H9 (cell line): ENCODE measurements at regions not wholly inside any gene's neighbourhood (a gene's known extent, or its start where the extent isn't known, plus 50 kb on each side); places are given as distances from the start of the nearest gene placed in this dataset.

ENCODE experiments used
- DNase-seq: peaks from one replicate; pipeline ENCODE4 v3.0.0-alpha.2; 2017
- H2AFZ ChIP-seq: one replicate; pipeline ENCODE4 v1.6.1; 2013; ENCODE audit warnings: mild to moderate bottlenecking, low read length, control low read depth, moderate library complexity
- H2AK5ac ChIP-seq: 2 replicates; pipeline ENCODE4 v1.6.1; 2013; ENCODE audit warnings: low read length, control low read depth, mixed read lengths; ENCODE audit not compliant: insufficient read length
- H2BK120ac ChIP-seq: one replicate; pipeline ENCODE4 v1.6.1; 2013; ENCODE audit warnings: low read depth, mild to moderate bottlenecking, low read length, control low read depth, inconsistent platforms; ENCODE audit not compliant: poor library complexity, severe bottlenecking
- H2BK12ac ChIP-seq: 2 replicates; pipeline ENCODE4 v1.6.1; 2013; ENCODE audit warnings: low read length, control low read depth, mixed read lengths, low read depth; ENCODE audit not compliant: insufficient read length
- H2BK15ac ChIP-seq: 2 replicates; pipeline ENCODE4 v1.6.1; 2013; ENCODE audit warnings: low read depth, low read length, control low read depth
- H2BK20ac ChIP-seq: one replicate; pipeline ENCODE4 v1.6.1; 2013; ENCODE audit warnings: low read depth, mild to moderate bottlenecking, low read length, control low read depth, inconsistent platforms; ENCODE audit not compliant: poor library complexity, severe bottlenecking
- H2BK5ac ChIP-seq: 2 replicates; pipeline ENCODE4 v1.6.1; 2013; ENCODE audit warnings: low read length, control low read depth, mixed read lengths; ENCODE audit not compliant: insufficient read length
- H3K14ac ChIP-seq: 2 replicates; pipeline ENCODE4 v1.6.1; 2013; ENCODE audit warnings: low read length, control low read depth; ENCODE audit not compliant: insufficient read depth
- H3K18ac ChIP-seq: 2 replicates; pipeline ENCODE4 v1.6.1; 2013; ENCODE audit warnings: low read depth, mild to moderate bottlenecking, mixed read lengths, low read length, control low read depth; ENCODE audit not compliant: insufficient read length
- H3K23ac ChIP-seq: 2 replicates; pipeline ENCODE4 v1.6.1; 2013; ENCODE audit warnings: low read length, control low read depth, mixed read lengths, low read depth; ENCODE audit not compliant: insufficient read length
- H3K23me2 ChIP-seq: 2 replicates; pipeline ENCODE4 v1.6.1; 2013; ENCODE audit warnings: low read depth, mild to moderate bottlenecking, mixed read lengths, low read length, control low read depth; ENCODE audit not compliant: insufficient read length, poor library complexity, severe bottlenecking
- H3K27ac ChIP-seq: 2 replicates; pipeline ENCODE4 v1.5.1; 2013; ENCODE audit warnings: low read length, control low read depth, mixed read lengths, low read depth; ENCODE audit not compliant: insufficient read length
- H3K27me3 ChIP-seq: 2 replicates; pipeline ENCODE4 v1.6.1; 2013; ENCODE audit warnings: low read length, control low read depth, inconsistent platforms; ENCODE audit not compliant: insufficient read depth
- H3K4ac ChIP-seq: 2 replicates; pipeline ENCODE4 v1.6.1; 2013; ENCODE audit warnings: low read depth, mild to moderate bottlenecking, control low read depth, inconsistent platforms, low read length, moderate library complexity
- H3K4me1 ChIP-seq: 2 replicates; pipeline ENCODE4 v1.6.1; 2013; ENCODE audit warnings: low read length, control low read depth, inconsistent platforms; ENCODE audit not compliant: insufficient read depth
- H3K4me2 ChIP-seq: 2 replicates; pipeline ENCODE4 v1.6.1; 2013; ENCODE audit warnings: low read length, control low read depth, mixed read lengths; ENCODE audit not compliant: insufficient read length, insufficient read depth
- H3K56ac ChIP-seq: 2 replicates; pipeline ENCODE4 v1.6.1; 2013; ENCODE audit warnings: low read depth, mild to moderate bottlenecking, mixed read lengths, low read length, control low read depth; ENCODE audit not compliant: insufficient read length
- H3K79me1 ChIP-seq: 2 replicates; pipeline ENCODE4 v1.6.1; 2013; ENCODE audit warnings: low read depth, mild to moderate bottlenecking, moderate library complexity, low read length, control low read depth, inconsistent platforms; ENCODE audit not compliant: insufficient read depth, poor library complexity, severe bottlenecking
- H3K79me2 ChIP-seq: 2 replicates; pipeline ENCODE4 v1.6.1; 2013; ENCODE audit warnings: low read length, control low read depth, inconsistent platforms; ENCODE audit not compliant: insufficient read depth
- H3K9ac ChIP-seq: 2 replicates; pipeline ENCODE4 v1.6.1; 2013; ENCODE audit warnings: low read length, control low read depth, mixed read lengths; ENCODE audit not compliant: insufficient read length; ENCODE audit errors: extremely low read depth
- H3K9me3 ChIP-seq: one replicate; pipeline ENCODE4 v1.6.1; 2013; ENCODE audit warnings: low read depth, low read length, inconsistent platforms; ENCODE audit not compliant: control insufficient read depth
- H3T11ph ChIP-seq: one replicate; pipeline ENCODE4 v1.6.1; 2013; ENCODE audit warnings: mild to moderate bottlenecking, low read length, control low read depth, inconsistent platforms
- H4K20me1 ChIP-seq: one replicate; pipeline ENCODE4 v1.6.1; 2013; ENCODE audit not compliant: control insufficient read depth, insufficient read length, insufficient read depth
- H4K5ac ChIP-seq: 2 replicates; pipeline ENCODE4 v1.6.1; 2013; ENCODE audit warnings: low read depth, mild to moderate bottlenecking, mixed read lengths, low read length, control low read depth; ENCODE audit not compliant: insufficient read length
- H4K8ac ChIP-seq: replicated peaks from 2 replicates; pipeline ENCODE4 v1.6.1; 2013; ENCODE audit warnings: low read length, control low read depth, mixed read lengths, low read depth; ENCODE audit not compliant: insufficient read length
- H4K91ac ChIP-seq: 2 replicates; pipeline ENCODE4 v1.6.1; 2013; ENCODE audit warnings: low read depth, mild to moderate bottlenecking, moderate library complexity, mixed read lengths, low read length, control low read depth; ENCODE audit not compliant: insufficient read length
- H3K27ac Mint-ChIP-seq, 3 experiments: 2 replicates in 2 of 3; 3 replicates in 1 of 3; pipeline ENCODE4 v1.8.0; 2020 to 2021; ENCODE audit warnings: mixed read lengths in 3 of 3, mild to moderate bottlenecking in 1 of 3, moderate library complexity in 1 of 3
- H3K27me3 Mint-ChIP-seq: 2 replicates; pipeline ENCODE4 v1.8.0; 2021; ENCODE audit warnings: low read depth, mild to moderate bottlenecking, moderate library complexity, mixed read lengths
- H3K36me3 Mint-ChIP-seq, 3 experiments: 2 replicates in 2 of 3; 3 replicates in 1 of 3; pipeline ENCODE4 v1.8.0; 2020 to 2021; ENCODE audit warnings: low read depth in 3 of 3, mixed read lengths in 3 of 3; ENCODE audit not compliant: insufficient read depth in 1 of 3
- H3K4me1 Mint-ChIP-seq, 2 experiments: 2 replicates each; pipeline ENCODE4 v1.8.0; 2020; ENCODE audit warnings: mixed read lengths in 2 of 2
- H3K4me3 Mint-ChIP-seq, 2 experiments: 2 replicates in 1 of 2; 3 replicates in 1 of 2; pipeline ENCODE4 v1.8.0; 2020 to 2021; ENCODE audit warnings: mild to moderate bottlenecking in 2 of 2, mixed read lengths in 2 of 2, moderate library complexity in 1 of 2
- H3K9me3 Mint-ChIP-seq, 2 experiments: 2 replicates in 1 of 2; 3 replicates in 1 of 2; pipeline ENCODE4 v1.8.0; 2020; ENCODE audit warnings: mild to moderate bottlenecking in 2 of 2, mixed read lengths in 2 of 2, moderate library complexity in 1 of 2
- CTCF ChIP-seq: fragments of 200-600 bp; sonication (generic); conservative IDR thresholded peaks from 3 replicates; pipeline ENCODE4 v1.8.0; 2021; ENCODE audit warnings: antibody characterized with exemption, mild to moderate bottlenecking
- WGBS: extraction: QIAGEN DNeasy Blood & Tissue Kit; methylation state at CpG from one replicate; pipeline ENCODE4 v1.1.7; 2013; ENCODE audit warnings: missing lambda C conversion rate, low lambda C conversion rate, mixed read lengths; ENCODE audit not compliant: insufficient read length; ENCODE audit errors: extremely low coverage; 5-methylcytosine and 5-hydroxymethylcytosine counted together

- TF ChIP-seq CTCF, result no peak
- Histone ChIP-seq H2BK15ac (no peak overlapping the region), H4K91ac (no peak overlapping the region), H4K20me1 (no peaks in the 10 kb centered on the region), H3K27ac (no peak overlapping the region), H2AFZ (no peak overlapping the region), H2BK120ac (no peak overlapping the region), H4K8ac (no peak overlapping the region), H4K5ac (no peak overlapping the region), H3K14ac (no peak overlapping the region), H3K4ac (no peak overlapping the region), H2BK5ac (no peak overlapping the region), H2AK5ac (no peak overlapping the region), H3K56ac (no peak overlapping the region), H3K4me2 (no peak overlapping the region), H2BK20ac (no peak overlapping the region), H3T11ph (no peak overlapping the region), H3K18ac (no peak overlapping the region), H3K79me1 (no peaks in the 10 kb centered on the region), H3K79me2 (no peaks in the 10 kb centered on the region), H3K23me2 (no peaks in the 10 kb centered on the region), H3K27me3 (no peaks in the 10 kb centered on the region), H2BK12ac (no peak overlapping the region), H3K9ac (no peak overlapping the region), H3K9me3 (no peaks in the 10 kb centered on the region), H3K4me1 (no peaks in the 10 kb centered on the region), H3K23ac (no peak overlapping the region)
- no peak overlapping the region for H3K4me3 Mint-ChIP-seq
- no CpG with 5 or more reads among the region's 3 CpGs for WGBS
- H3K4me1 Mint-ChIP-seq, result 0 out of 4 replicates have a peak, but pooled peaks cover 0 to 7% of the 10 kb centered on the region in 2 experiments
- H3K27ac Mint-ChIP-seq, result no peak overlapping the region; a peak in 1 of 7 replicates
- H3K9me3 Mint-ChIP-seq, result no peaks in the 10 kb centered on the region
- no peak for DNase-seq
- H3K36me3 Mint-ChIP-seq, result no peaks in the 10 kb centered on the region
- H3K27me3 Mint-ChIP-seq, result peaks cover 11% of the 10 kb centered on the region
Observed at GRCh38 chr5:68436686-68437520, 221.3 kb downstream of the PIK3R1 start.
